A673 (cell line): ENCODE measurements at regions not wholly inside any gene's neighbourhood (a gene's known extent, or its start where the extent isn't known, plus 50 kb on each side); places are given as distances from the start of the nearest gene placed in this dataset.

Source experiments
- CTCF ChIP-seq: fragments of 300-800, 200-600 bp; sonication (generic); conservative IDR thresholded peaks from 2 replicates; pipeline ENCODE4 v1.5.1; 2017; ENCODE audit warnings: low read depth, mild to moderate bottlenecking, antibody characterized with exemption, low read length, moderate library complexity, mixed read lengths
- EZH2 ChIP-seq: fragments of 200-600 bp; sonication (generic); IDR thresholded peaks from 2 replicates; pipeline ENCODE4 v1.6.1; 2017; ENCODE audit warnings: borderline replicate concordance, low read depth, mild to moderate bottlenecking, mixed read lengths, antibody characterized with exemption, low read length; ENCODE audit not compliant: poor library complexity, severe bottlenecking

- TF ChIP-seq CTCF (no peak), EZH2 (no peak)
These were observed 141.3 kb downstream of the TSEN15 start for GRCh38 chr1:184192796-184193195.
